ENCODE measurements at regions not wholly inside any gene's neighbourhood (a gene's known extent, or its start where the extent isn't known, plus 50 kb on each side); places are given as distances from the start of the nearest gene placed in this dataset.

GRCh38 chr3:148227534-148227933 is 470.2 kb upstream of the AGTR1 start:
- no peak for DNase-seq (ENCODE audit: low spot score)

- no peak for DNase-seq (ENCODE audit: low spot score)
These were observed 468.6 kb upstream of the AGTR1 start for GRCh38 chr3:148229107-148229506.

- no peak for DNase-seq (ENCODE audit: low spot score)
These were observed 467.2 kb upstream of the AGTR1 start for GRCh38 chr3:148230473-148230872.

- no peak for DNase-seq (ENCODE audit: low spot score)
These were observed 465.3 kb upstream of the AGTR1 start for GRCh38 chr3:148232389-148232788.

GRCh38 chr3:148233403-148233802 is 464.3 kb upstream of the AGTR1 start:
- DNase-seq (ENCODE audit: low spot score) = no peak

- no peak for DNase-seq (ENCODE audit: low spot score)
These were observed 463.2 kb upstream of the AGTR1 start for GRCh38 chr3:148234536-148234935.

- DNase-seq (ENCODE audit: low spot score) = no peak
These were observed 462.1 kb upstream of the AGTR1 start for GRCh38 chr3:148235566-148235965.

GRCh38 chr3:148238421-148238821 is 459.3 kb upstream of the AGTR1 start:
- no peak for DNase-seq (ENCODE audit: low spot score)

GRCh38 chr3:148240351-148240750 is 457.4 kb upstream of the AGTR1 start:
- DNase-seq (ENCODE audit: low spot score) = no peak

- DNase-seq (ENCODE audit: low spot score) = no peak
These were observed 454.1 kb upstream of the AGTR1 start for GRCh38 chr3:148243609-148244008.

- DNase-seq (ENCODE audit: low spot score) = no peak
These were observed 451.3 kb upstream of the AGTR1 start for GRCh38 chr3:148246291-148246923.

GRCh38 chr3:148253713-148254112 is 444.0 kb upstream of the AGTR1 start:
- no peak for DNase-seq (ENCODE audit: low spot score)

- DNase-seq (ENCODE audit: low spot score) = no peak
These were observed 443.3 kb upstream of the AGTR1 start for GRCh38 chr3:148254402-148254801.

GRCh38 chr3:148255981-148256969 is 441.4 kb upstream of the AGTR1 start:
- no peak for DNase-seq (ENCODE audit: low spot score)

- DNase-seq (ENCODE audit: low spot score) = no peak
These were observed 434.7 kb upstream of the AGTR1 start for GRCh38 chr3:148262980-148263379.

- DNase-seq (ENCODE audit: low spot score) = no peak
These were observed 431.9 kb upstream of the AGTR1 start for GRCh38 chr3:148265841-148266240.

GRCh38 chr3:148266341-148266740 is 431.4 kb upstream of the AGTR1 start:
- DNase-seq (ENCODE audit: low spot score) = no peak

- no peak for DNase-seq (ENCODE audit: low spot score)
These were observed 427.9 kb upstream of the AGTR1 start for GRCh38 chr3:148269816-148270215.

GRCh38 chr3:148280623-148281242 is 417.0 kb upstream of the AGTR1 start:
- no peak for DNase-seq (ENCODE audit: low spot score)

- no peak for DNase-seq (ENCODE audit: low spot score)
These were observed 408.5 kb upstream of the AGTR1 start for GRCh38 chr3:148289159-148289558.

- DNase-seq (ENCODE audit: low spot score) = no peak
These were observed 400.7 kb upstream of the AGTR1 start for GRCh38 chr3:148297013-148297412.

- no peak for DNase-seq (ENCODE audit: low spot score)
These were observed 390.3 kb upstream of the AGTR1 start for GRCh38 chr3:148307443-148307843.
